ENCODE measurements at regions not wholly inside any gene's neighbourhood (a gene's known extent, or its start where the extent isn't known, plus 50 kb on each side); places are given as distances from the start of the nearest gene placed in this dataset.
"Not testable (repeated sequence)": the region's sequence is repeated elsewhere in the genome, so short reads cannot be mapped to it uniquely, and the experiment has no call there.

- DNase-seq (ENCODE audit: low read depth in 1 of 2, low spot score in 2 of 2), result no peak
- no peak overlapping the region for H3K27ac ChIP-seq
- H3K9me3 ChIP-seq (replicated peaks), result no peaks in the 10 kb centered on the region
- no peak overlapping the region for H3K4me3 ChIP-seq
- H3K36me3 ChIP-seq, result no peaks in the 10 kb centered on the region
- peaks cover 5% of the 10 kb centered on the region; the same call in 1 of the 2 replicates for H3K4me1 ChIP-seq (replicated peaks)
- H3K27me3 ChIP-seq (replicated peaks), result no peaks in the 10 kb centered on the region
Observed at GRCh38 chr4:79210636-79211049, 115.2 kb downstream of the NAA11 start.

GRCh38 chr4:79209822-79210635, 115.8 kb downstream of the NAA11 start:
- Histone ChIP-seq H3K4me1 (replicated peaks) (peaks cover 5% of the 10 kb centered on the region; the same call in 1 of the 2 replicates), H3K9me3 (replicated peaks) (no peaks in the 10 kb centered on the region), H3K4me3 (no peak overlapping the region), H3K36me3 (no peaks in the 10 kb centered on the region), H3K27me3 (replicated peaks) (no peaks in the 10 kb centered on the region), H3K27ac (no peak overlapping the region)
- DNase-seq (ENCODE audit: low read depth in 1 of 2, low spot score in 2 of 2), result peak in 1 of 2 experiments; percentile 3

- Histone ChIP-seq H3K27me3 (replicated peaks) (no peaks in the 10 kb centered on the region), H3K4me1 (replicated peaks) (peaks cover 5% of the 10 kb centered on the region; the same call in 1 of the 2 replicates), H3K27ac (no peak overlapping the region), H3K9me3 (replicated peaks) (no peaks in the 10 kb centered on the region), H3K4me3 (no peak overlapping the region), H3K36me3 (no peaks in the 10 kb centered on the region)
- no peak for DNase-seq (ENCODE audit: low read depth in 1 of 2, low spot score in 2 of 2)
Observed at GRCh38 chr4:79209081-79209480, 116.8 kb downstream of the NAA11 start.

GRCh38 chr4:79207281-79207680, 118.6 kb downstream of the NAA11 start:
- Histone ChIP-seq H3K27me3 (replicated peaks) (no peaks in the 10 kb centered on the region), H3K9me3 (replicated peaks) (no peaks in the 10 kb centered on the region), H3K4me1 (replicated peaks) (peaks cover 5% of the 10 kb centered on the region; the same call in 1 of the 2 replicates), H3K27ac (no peak overlapping the region), H3K4me3 (no peak overlapping the region), H3K36me3 (no peaks in the 10 kb centered on the region)
- no peak for DNase-seq (ENCODE audit: low read depth in 1 of 2, low spot score in 2 of 2)

- Histone ChIP-seq H3K36me3 (no peaks in the 10 kb centered on the region), H3K4me1 (replicated peaks) (peaks cover 5% of the 10 kb centered on the region; the same call in 1 of the 2 replicates), H3K9me3 (replicated peaks) (no peaks in the 10 kb centered on the region), H3K27me3 (replicated peaks) (no peaks in the 10 kb centered on the region), H3K4me3 (no peak overlapping the region), H3K27ac (no peak overlapping the region)
- DNase-seq (ENCODE audit: low read depth in 1 of 2, low spot score in 2 of 2), result no peak
Observed at GRCh38 chr4:79206660-79207059, 119.2 kb downstream of the NAA11 start.

GRCh38 chr4:79205121-79205520, 120.7 kb downstream of the NAA11 start:
- Histone ChIP-seq H3K4me1 (replicated peaks) (peaks cover 3% of the 10 kb centered on the region; the same call in 1 of the 2 replicates), H3K9me3 (replicated peaks) (no peaks in the 10 kb centered on the region), H3K27me3 (replicated peaks) (no peaks in the 10 kb centered on the region), H3K36me3 (no peaks in the 10 kb centered on the region), H3K27ac (peak overlapping the region; percentile 18), H3K4me3 (no peak overlapping the region)
- peak in 1 of 2 experiments; percentile 36 for DNase-seq (ENCODE audit: low read depth in 1 of 2, low spot score in 2 of 2)

- no peaks in the 10 kb centered on the region for H3K4me1 ChIP-seq (replicated peaks)
- peak in 1 of 2 experiments; percentile 4 for DNase-seq (ENCODE audit: low read depth in 1 of 2, low spot score in 2 of 2)
- no peak overlapping the region for H3K27ac ChIP-seq
- no peaks in the 10 kb centered on the region for H3K27me3 ChIP-seq (replicated peaks)
- no peak overlapping the region for H3K4me3 ChIP-seq
- H3K36me3 ChIP-seq, result no peaks in the 10 kb centered on the region
- H3K9me3 ChIP-seq (replicated peaks), result no peaks in the 10 kb centered on the region
Observed at GRCh38 chr4:79201971-79202370, 123.9 kb downstream of the NAA11 start.

GRCh38 chr4:79199743-79200142, 126.1 kb downstream of the NAA11 start:
- DNase-seq (ENCODE audit: low read depth in 1 of 2, low spot score in 2 of 2), result no peak
- H3K36me3 ChIP-seq, result no peaks in the 10 kb centered on the region
- H3K4me3 ChIP-seq, result no peak overlapping the region
- no peaks in the 10 kb centered on the region for H3K27me3 ChIP-seq (replicated peaks)
- no peaks in the 10 kb centered on the region for H3K4me1 ChIP-seq (replicated peaks)
- no peak overlapping the region for H3K27ac ChIP-seq
- H3K9me3 ChIP-seq (replicated peaks), result no peaks in the 10 kb centered on the region

GRCh38 chr4:79198951-79199587, 126.8 kb downstream of the NAA11 start:
- Histone ChIP-seq H3K36me3 (no peaks in the 10 kb centered on the region), H3K27ac (no peak overlapping the region), H3K9me3 (replicated peaks) (no peaks in the 10 kb centered on the region), H3K4me3 (no peak overlapping the region), H3K27me3 (replicated peaks) (no peaks in the 10 kb centered on the region), H3K4me1 (replicated peaks) (no peaks in the 10 kb centered on the region)
- DNase-seq (ENCODE audit: low read depth in 1 of 2, low spot score in 2 of 2), result no peak

GRCh38 chr4:79197275-79198009, 128.4 kb downstream of the NAA11 start:
- Histone ChIP-seq H3K36me3 (no peaks in the 10 kb centered on the region), H3K4me1 (replicated peaks) (no peaks in the 10 kb centered on the region), H3K4me3 (no peak overlapping the region), H3K27ac (no peak overlapping the region), H3K27me3 (replicated peaks) (no peaks in the 10 kb centered on the region), H3K9me3 (replicated peaks) (no peaks in the 10 kb centered on the region)
- no peak for DNase-seq (ENCODE audit: low read depth in 1 of 2, low spot score in 2 of 2)

- not testable (repeated sequence) for H3K27ac ChIP-seq; DNase-seq (ENCODE audit: low read depth in 1 of 2, low spot score in 2 of 2); H3K4me3 ChIP-seq
Observed at GRCh38 chr4:79191292-79191691, 134.6 kb downstream of the NAA11 start.

GRCh38 chr4:79185526-79186045, 140.3 kb downstream of the NAA11 start:
- DNase-seq (ENCODE audit: low read depth in 1 of 2, low spot score in 2 of 2), result no peak
- Histone ChIP-seq H3K27ac (no peak overlapping the region), H3K9me3 (replicated peaks) (no peaks in the 10 kb centered on the region), H3K4me1 (replicated peaks) (no peaks in the 10 kb centered on the region), H3K36me3 (no peaks in the 10 kb centered on the region), H3K27me3 (replicated peaks) (no peaks in the 10 kb centered on the region), H3K4me3 (no peak overlapping the region)

More at GRCh38 chr4:79191292-79191691, 134.6 kb downstream of the NAA11 start:
- not testable (repeated sequence) for H3K4me1 ChIP-seq (replicated peaks); H3K36me3 ChIP-seq; H3K9me3 ChIP-seq (replicated peaks); H3K27me3 ChIP-seq (replicated peaks)

- no peaks in the 10 kb centered on the region for H3K4me1 ChIP-seq (replicated peaks)
- no peak overlapping the region for H3K27ac ChIP-seq
- no peak overlapping the region for H3K4me3 ChIP-seq
- H3K9me3 ChIP-seq (replicated peaks), result no peaks in the 10 kb centered on the region
- no peak for DNase-seq (ENCODE audit: low read depth in 1 of 2, low spot score in 2 of 2)
- H3K27me3 ChIP-seq (replicated peaks), result no peaks in the 10 kb centered on the region
- no peaks in the 10 kb centered on the region for H3K36me3 ChIP-seq
Observed at GRCh38 chr4:79184476-79184875, 141.4 kb downstream of the NAA11 start.
